ENCODE measurements at regions not wholly inside any gene's neighbourhood (a gene's known extent, or its start where the extent isn't known, plus 50 kb on each side); places are given as distances from the start of the nearest gene placed in this dataset.

- no peak for DNase-seq
Measured at GRCh38 chr7:17239683-17240521, 58.5 kb upstream of the AHR start.

GRCh38 chr7:17242504-17242903 lies 55.9 kb upstream of the AHR start:
- no peak for DNase-seq

GRCh38 chr7:17244786-17245185 lies 53.7 kb upstream of the AHR start:
- no peak for DNase-seq

- DNase-seq = no peak
Measured at GRCh38 chr7:17247357-17247756, 51.1 kb upstream of the AHR start.

GRCh38 chr7:17248527-17248926 lies 49.9 kb upstream of the AHR start:
- DNase-seq = no peak

All from activated CD4-positive, alpha-beta T cell treated with anti-CD3 and anti-CD28 coated beads, Interleukin-10, Interleukin-2, amounts not matched to agents 100 ng/mL and 50 ng/mL, durations not matched to agents 16 hours and 8 hours (primary cell).